HUES64 (cell line): ENCODE measurements at regions not wholly inside any gene's neighbourhood (a gene's known extent, or its start where the extent isn't known, plus 50 kb on each side); places are given as distances from the start of the nearest gene placed in this dataset.

ENCODE experiments used
- H3K27ac ChIP-seq: 2 replicates; pipeline ENCODE4 v1.7.0; 2013; ENCODE audit warnings: low read depth, low read length, inconsistent platforms
- H3K27me3 ChIP-seq: 2 replicates; pipeline ENCODE4 v1.6.1; 2013; ENCODE audit warnings: mild to moderate bottlenecking, low read length; ENCODE audit not compliant: insufficient read depth
- H3K36me3 ChIP-seq: 2 replicates; pipeline ENCODE4 v1.6.1; 2013; ENCODE audit warnings: mild to moderate bottlenecking, low read length; ENCODE audit not compliant: insufficient read depth
- H3K4me1 ChIP-seq: 2 replicates; pipeline ENCODE4 v1.6.1; 2013; ENCODE audit warnings: mild to moderate bottlenecking, low read length, moderate library complexity; ENCODE audit not compliant: insufficient read depth
- H3K4me3 ChIP-seq: 2 replicates; pipeline ENCODE4 v1.5.1; 2013; ENCODE audit warnings: mild to moderate bottlenecking, low read length, moderate library complexity
- H3K9ac ChIP-seq: 2 replicates; pipeline ENCODE4 v1.6.1; 2013; ENCODE audit warnings: mild to moderate bottlenecking, low read depth, low read length
- H3K9me3 ChIP-seq: 2 replicates; pipeline ENCODE4 v1.6.1; 2013; ENCODE audit warnings: low read depth, low read length; ENCODE audit not compliant: insufficient read depth
- WGBS: fragments of 150-250, 120-280 bp; methylation state at CpG from one replicate; pipeline ENCODE4 v1.1.7; 2013; ENCODE audit warnings: missing lambda C conversion rate; 5-methylcytosine and 5-hydroxymethylcytosine counted together

DNA sequence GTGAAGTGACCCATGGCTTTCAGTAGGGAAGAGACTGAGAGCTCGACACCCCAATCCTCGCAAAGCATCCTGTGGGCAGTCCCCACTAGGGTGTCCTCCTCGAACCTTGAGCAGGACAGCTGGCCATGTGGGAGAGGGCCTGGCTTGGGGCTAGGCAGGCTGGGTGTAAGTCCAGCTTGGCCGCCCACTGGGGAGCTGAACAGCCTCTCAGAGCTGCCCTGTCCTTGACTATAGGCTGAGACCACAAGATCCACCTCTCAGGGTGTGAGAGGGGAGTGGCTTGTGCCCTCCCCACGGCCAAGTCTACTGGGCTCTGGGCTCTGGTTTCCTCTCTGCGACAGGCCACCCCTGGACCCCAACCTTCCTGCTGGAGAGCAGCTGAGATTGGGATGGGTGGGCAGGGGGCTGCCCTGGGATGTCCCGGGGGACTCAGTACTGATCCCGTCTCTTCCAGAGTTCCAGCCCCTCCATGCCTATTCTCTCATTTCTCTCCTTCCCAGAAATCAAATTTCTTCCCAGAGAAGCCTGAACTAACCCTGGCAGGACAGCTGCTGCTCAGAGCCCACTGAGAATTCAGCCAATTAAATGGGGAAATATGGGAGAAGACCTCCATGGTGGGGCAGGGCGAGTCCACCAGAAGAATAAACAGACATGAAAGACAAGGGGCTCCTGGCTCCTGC lies 282.9 kb downstream of the PTPRU start:
- 92% methylated on average over 8 of the region's 9 CpGs for WGBS
- no peak overlapping the region for H3K4me3 ChIP-seq
- H3K36me3 ChIP-seq, result no peaks in the 10 kb centered on the region
- H3K4me1 ChIP-seq, result no peaks in the 10 kb centered on the region
- H3K9ac ChIP-seq, result no peak overlapping the region
- H3K27ac ChIP-seq, result no peak overlapping the region
- no peaks in the 10 kb centered on the region for H3K9me3 ChIP-seq
- H3K27me3 ChIP-seq, result no peaks in the 10 kb centered on the region

DNA sequence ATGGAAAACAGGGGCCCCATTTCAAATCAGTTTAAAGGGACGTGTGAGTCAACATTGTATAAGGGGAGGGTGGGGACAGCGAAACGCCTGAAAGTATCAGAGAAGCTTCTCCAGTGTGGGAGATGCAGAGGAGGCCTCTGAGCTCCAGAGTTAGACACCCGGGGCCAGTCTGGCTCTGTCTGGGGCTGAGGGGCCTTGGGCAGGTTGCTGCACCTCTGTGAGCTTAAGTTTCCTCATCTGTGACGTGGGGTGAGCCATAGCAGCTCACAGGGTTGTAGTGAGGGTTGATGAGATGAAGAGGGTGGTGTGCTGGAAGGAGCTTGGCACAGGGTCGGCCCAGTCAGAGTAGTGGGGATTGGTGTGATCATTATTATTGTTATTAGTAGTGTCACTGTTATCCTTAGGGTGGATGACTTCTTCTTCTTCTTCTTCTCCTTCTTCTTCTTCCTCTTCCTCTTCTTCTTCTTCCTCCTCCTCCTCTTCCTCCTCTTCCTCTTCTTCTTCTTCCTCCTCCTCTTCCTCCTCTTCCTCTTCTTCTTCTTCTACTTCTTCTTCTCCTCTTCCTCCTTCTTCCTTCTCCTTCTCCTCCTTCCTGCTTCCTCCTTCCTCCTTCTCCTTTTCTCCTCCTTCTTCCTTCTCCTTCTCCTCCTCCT lies 282.0 kb downstream of the PTPRU start:
- H3K4me1 ChIP-seq, result no peaks in the 10 kb centered on the region
- no peaks in the 10 kb centered on the region for H3K36me3 ChIP-seq
- no peaks in the 10 kb centered on the region for H3K27me3 ChIP-seq
- no peak overlapping the region for H3K4me3 ChIP-seq
- WGBS, result 87% methylated on average over 6 of the region's 6 CpGs
- H3K9me3 ChIP-seq, result no peaks in the 10 kb centered on the region
- H3K27ac ChIP-seq, result no peak overlapping the region
- no peak overlapping the region for H3K9ac ChIP-seq

DNA sequence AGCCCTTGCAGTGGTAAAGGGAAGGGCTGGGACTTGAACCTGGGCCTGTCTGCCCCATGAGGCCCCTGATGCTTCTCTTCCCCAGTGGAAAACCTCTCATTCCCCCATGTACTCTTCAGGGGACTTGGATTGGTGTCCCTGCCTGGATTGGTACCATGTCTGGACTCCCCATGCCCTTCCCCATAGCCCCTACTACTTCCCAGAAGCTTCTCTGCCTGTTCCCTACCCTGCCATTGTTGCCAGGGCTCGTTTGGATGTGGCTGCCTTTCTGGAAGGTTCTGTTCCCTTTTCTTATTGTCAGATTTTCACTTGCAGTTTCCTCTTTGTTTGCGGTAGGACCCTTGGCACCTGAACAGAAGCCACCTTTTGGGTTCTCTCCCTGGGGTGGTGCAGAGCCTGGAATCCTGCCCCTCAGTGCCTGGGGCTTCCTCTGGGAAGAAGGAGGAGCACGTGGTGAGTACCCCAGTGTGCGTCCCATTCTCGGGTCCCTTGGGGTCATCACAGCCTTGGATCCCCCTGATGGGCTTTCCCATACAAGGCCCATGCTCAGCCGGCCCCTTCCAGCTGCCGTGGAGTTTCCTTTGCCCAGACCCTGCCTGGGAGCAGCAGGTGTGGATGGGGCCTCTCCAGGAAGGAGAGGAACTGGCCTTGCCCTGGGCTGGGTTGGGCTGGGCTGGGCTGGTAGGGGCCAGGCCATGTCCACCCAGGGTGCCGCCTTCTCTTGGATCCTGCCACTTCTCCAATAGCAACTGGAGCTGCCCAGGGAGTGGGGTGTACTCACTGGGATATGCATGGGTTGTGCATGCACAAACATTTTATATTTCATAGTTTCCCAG lies 281.1 kb downstream of the PTPRU start:
- no peaks in the 10 kb centered on the region for H3K4me1 ChIP-seq
- no peak overlapping the region for H3K9ac ChIP-seq
- no peaks in the 10 kb centered on the region for H3K27me3 ChIP-seq
- no peak overlapping the region for H3K27ac ChIP-seq
- no peaks in the 10 kb centered on the region for H3K9me3 ChIP-seq
- 91% methylated on average over 8 of the region's 8 CpGs for WGBS
- H3K36me3 ChIP-seq, result no peaks in the 10 kb centered on the region
- no peak overlapping the region for H3K4me3 ChIP-seq

DNA sequence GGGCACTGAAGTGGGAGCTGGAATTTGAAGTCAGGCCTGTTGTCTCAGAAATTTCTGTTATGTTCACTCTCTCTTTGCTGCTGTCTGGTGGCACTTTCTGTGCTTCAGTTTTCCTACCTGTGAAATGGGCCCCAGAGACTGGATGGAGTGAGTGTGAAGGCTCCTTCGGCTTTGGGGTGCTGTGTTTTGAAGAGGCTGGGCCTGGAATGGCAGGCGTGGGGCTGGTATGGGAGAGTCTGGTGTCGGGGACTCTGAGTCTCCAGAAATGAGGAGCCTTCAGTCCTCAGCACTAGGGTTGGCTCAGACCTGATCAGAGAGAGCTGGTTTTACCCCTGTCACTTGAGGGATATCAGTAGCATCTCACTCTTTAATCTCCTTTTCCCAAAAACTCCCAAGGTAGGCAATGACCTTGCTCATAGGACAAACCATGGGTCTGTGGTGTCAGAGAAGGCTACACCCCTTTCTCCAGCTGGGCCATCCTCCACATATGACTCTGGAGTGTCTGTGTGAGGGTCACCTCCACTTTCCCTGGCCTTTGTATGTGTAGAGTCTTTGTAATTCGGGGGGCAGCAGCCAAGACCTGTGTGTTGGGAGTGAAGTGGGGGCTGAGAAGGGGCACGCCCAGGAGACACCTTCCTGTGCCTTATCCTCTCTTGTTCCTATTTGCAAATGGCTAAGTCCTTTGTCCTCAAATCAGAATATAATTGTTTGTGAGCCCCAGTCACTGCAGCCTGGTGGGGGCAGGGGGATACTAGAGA lies 279.9 kb downstream of the PTPRU start:
- no peak overlapping the region for H3K4me3 ChIP-seq
- WGBS, result 94% methylated on average over 4 of the region's 5 CpGs
- no peak overlapping the region for H3K9ac ChIP-seq
- no peaks in the 10 kb centered on the region for H3K9me3 ChIP-seq
- no peak overlapping the region for H3K27ac ChIP-seq
- no peaks in the 10 kb centered on the region for H3K27me3 ChIP-seq
- no peaks in the 10 kb centered on the region for H3K36me3 ChIP-seq
- no peaks in the 10 kb centered on the region for H3K4me1 ChIP-seq

DNA sequence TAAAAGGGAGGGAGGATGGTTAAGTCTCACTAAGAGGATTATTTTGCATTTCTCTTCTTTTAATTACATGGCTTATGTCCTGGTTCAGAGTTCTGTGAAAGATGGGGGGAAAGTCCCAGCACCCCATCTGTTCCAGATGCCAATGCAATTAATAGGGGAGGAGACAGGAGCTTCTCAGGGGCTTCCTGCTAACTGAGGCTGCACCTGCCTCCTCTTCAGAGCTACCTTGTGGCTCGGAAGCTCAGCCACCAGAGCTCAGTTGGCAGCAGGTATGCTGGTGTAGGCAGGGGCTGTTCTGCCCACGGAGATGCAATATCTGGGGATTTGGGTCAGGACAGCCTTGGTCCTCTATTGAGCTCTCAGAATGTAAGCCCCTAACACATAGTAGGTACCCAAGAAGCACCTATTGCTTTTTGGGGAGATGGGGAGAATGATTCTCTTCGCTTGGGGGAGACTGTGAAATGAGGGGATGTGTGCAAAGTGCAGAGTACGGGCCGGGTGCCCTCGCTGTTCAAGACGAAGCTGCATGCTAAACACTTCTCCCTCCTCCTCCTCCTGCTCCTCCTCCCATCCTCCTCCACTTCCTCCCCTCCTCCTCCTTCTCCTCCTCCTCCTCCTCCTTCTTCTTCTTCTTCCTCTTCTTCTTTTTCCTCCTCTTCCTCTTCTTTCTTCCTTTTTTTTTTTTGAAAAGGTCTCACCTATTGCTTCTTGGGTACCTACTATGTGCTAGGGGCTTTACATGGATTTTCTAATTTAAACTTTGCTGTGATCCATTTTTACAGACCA lies 279.0 kb downstream of the PTPRU start:
- no peaks in the 10 kb centered on the region for H3K4me1 ChIP-seq
- H3K27ac ChIP-seq, result no peak overlapping the region
- no peaks in the 10 kb centered on the region for H3K9me3 ChIP-seq
- no peaks in the 10 kb centered on the region for H3K36me3 ChIP-seq
- 92% methylated on average over 7 of the region's 7 CpGs for WGBS
- H3K27me3 ChIP-seq, result no peaks in the 10 kb centered on the region
- H3K4me3 ChIP-seq, result no peak overlapping the region
- no peak overlapping the region for H3K9ac ChIP-seq

DNA sequence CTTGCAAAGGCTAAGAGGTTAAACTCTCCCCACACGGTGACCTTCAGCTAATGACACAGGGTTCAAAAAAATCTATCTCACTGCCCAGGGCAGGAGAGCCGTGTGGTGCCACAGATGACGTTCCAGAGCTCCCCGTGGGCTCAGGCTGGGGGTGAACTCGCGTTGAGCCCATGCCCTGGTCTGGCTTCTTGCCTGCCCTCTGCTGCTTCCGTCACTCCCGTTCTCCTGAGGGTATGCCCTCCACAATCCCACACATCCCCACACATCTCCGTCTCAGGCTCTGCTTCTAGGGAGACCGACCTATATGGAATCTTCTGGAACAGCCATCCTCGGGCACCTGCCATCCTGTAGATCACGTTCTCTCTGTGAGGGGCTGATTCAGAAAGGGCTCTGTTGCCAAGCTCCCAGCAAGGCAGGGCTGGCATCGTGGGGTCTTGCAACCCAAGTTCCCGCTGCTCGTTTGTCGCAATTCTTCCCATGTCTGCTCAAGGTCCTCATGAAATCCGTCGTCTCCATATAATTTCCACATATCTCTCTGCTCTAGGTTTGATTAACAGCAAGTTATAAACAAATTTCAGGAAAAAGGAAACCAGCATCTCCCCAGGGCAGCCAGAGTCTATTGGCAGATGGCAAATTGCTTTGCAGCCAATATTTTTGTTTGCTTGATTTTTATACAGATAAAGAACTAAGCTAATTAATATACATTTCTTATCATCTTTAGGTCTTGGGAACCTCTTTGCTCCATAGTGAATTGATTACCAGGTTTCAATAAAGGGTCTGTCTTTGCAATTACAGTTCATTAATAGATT lies 278.2 kb downstream of the PTPRU start:
- WGBS, result 92% methylated on average over 18 of the region's 18 CpGs

DNA sequence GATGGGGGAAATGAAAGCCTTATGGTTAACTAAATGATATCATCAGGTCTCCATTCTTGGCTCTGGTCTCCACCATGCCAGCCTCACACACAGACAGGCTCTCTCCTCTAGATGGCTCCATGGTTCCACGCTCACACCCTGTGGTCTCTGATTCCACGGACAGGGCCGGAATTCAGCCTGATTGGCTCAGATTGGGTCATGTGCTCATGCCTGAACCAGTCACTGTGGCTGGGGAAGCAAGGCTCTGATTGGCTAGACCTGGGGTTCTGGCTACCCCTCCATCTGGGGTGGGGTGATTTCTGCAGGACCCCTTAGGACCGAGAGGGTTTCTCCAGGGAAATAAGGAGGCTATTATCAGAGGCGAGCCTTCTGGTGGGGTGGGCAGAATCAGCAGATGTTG lies 277.0 kb downstream of the PTPRU start:
- no peaks in the 10 kb centered on the region for H3K27me3 ChIP-seq
- H3K9me3 ChIP-seq, result no peaks in the 10 kb centered on the region
- H3K9ac ChIP-seq, result no peak overlapping the region
- H3K27ac ChIP-seq, result no peak overlapping the region
- H3K4me1 ChIP-seq, result no peaks in the 10 kb centered on the region
- WGBS, result 80% methylated on average over 5 of the region's 5 CpGs
- no peak overlapping the region for H3K4me3 ChIP-seq
- H3K36me3 ChIP-seq, result no peaks in the 10 kb centered on the region

More for the DNA sequence above, 278.2 kb downstream of the PTPRU start:
- Histone ChIP-seq H3K4me1 (no peaks in the 10 kb centered on the region), H3K36me3 (no peaks in the 10 kb centered on the region), H3K27me3 (no peaks in the 10 kb centered on the region), H3K4me3 (no peak overlapping the region), H3K9ac (no peak overlapping the region), H3K9me3 (no peaks in the 10 kb centered on the region), H3K27ac (no peak overlapping the region)

DNA sequence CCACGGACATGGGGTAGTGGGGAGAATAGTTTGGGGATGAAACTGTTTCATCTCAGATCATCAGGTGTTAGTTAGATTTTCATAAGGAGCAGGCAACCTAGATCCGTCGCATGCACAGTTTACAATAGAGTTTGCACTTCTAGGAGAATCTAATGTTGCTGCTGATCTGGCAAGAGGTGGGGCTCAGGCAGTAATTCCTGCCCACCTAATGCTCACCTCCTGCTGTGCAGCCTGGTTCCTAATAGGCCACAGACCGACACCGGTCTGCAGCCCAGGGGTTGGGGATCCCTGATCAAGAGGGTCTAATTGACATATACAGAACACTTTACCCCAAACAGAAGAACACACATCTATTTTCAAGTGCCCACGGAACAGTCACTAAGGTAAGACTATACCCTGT lies 275.1 kb downstream of the PTPRU start:
- no peaks in the 10 kb centered on the region for H3K9me3 ChIP-seq
- no peak overlapping the region for H3K4me3 ChIP-seq
- 79% methylated on average over 6 of the region's 6 CpGs for WGBS
- no peak overlapping the region for H3K27ac ChIP-seq
- H3K27me3 ChIP-seq, result no peaks in the 10 kb centered on the region
- no peak overlapping the region for H3K9ac ChIP-seq
- no peaks in the 10 kb centered on the region for H3K4me1 ChIP-seq
- H3K36me3 ChIP-seq, result no peaks in the 10 kb centered on the region

DNA sequence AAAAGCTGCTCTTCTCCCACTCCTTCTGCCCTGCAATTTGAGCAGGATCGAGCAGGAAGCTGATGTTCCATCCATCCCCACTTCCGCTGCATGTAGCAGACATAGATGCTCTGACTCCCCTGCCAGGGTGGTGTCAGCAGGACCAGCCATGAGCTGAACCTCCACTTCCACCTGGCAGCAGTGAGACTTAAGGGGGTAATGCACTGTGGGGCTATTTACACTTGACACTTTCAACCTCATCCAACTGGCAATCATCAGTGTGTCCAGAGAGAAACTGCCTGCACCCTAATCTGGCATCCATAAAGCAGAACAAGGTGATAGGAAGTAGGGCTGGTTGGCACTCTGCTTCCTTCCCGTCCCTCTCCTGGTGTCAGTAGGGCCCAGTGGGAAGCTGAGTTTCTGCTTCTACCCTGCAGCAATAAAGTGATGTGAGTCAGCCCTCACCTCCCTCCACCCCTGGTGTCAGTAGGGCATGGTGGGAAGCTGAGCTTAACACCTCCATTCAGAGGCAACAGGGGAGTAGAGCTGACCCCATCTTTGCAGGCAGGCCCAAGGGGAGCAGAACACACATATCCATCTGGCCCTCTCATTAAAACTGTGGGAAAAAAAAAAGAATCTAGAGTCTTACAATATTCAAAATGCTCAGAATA lies 272.3 kb downstream of the PTPRU start:
- no peak overlapping the region for H3K9ac ChIP-seq
- no peaks in the 10 kb centered on the region for H3K27me3 ChIP-seq

More for the DNA sequence above, 272.3 kb downstream of the PTPRU start:
- Histone ChIP-seq H3K9me3 (no peaks in the 10 kb centered on the region), H3K4me3 (no peak overlapping the region), H3K36me3 (no peaks in the 10 kb centered on the region), H3K27ac (no peak overlapping the region), H3K4me1 (peaks cover 10% of the 10 kb centered on the region)
- WGBS, result 85% methylated on average over 3 of the region's 3 CpGs
